ENCODE measurements at regions not wholly inside any gene's neighbourhood (a gene's known extent, or its start where the extent isn't known, plus 50 kb on each side); places are given as distances from the start of the nearest gene placed in this dataset.

- H3K79me2 ChIP-seq (ENCODE audit: insufficient read depth, low read length): no peaks in the 10 kb centered on the region
- TF ChIP-seq CTCF (conservative IDR thresholded peaks at IDR 0.05): no peak
- no peaks in the 10 kb centered on the region for H4K20me1 ChIP-seq (ENCODE audit: control insufficient read depth, insufficient read depth, insufficient read length)
- H3K27me3 ChIP-seq (ENCODE audit: insufficient read depth, low read length): no peaks in the 10 kb centered on the region
- no peak overlapping the region for H4K5ac ChIP-seq (ENCODE audit: insufficient read length, low read depth, low read length)
- no peak overlapping the region for H2BK120ac ChIP-seq (ENCODE audit: low read depth, low read length, poor library complexity, severe bottlenecking)
- no peak overlapping the region for H2BK12ac ChIP-seq (ENCODE audit: insufficient read length, low read depth, low read length)
- no peak overlapping the region for H4K8ac ChIP-seq (replicated peaks; ENCODE audit: insufficient read length, low read depth, low read length)
- H3K4me3 Mint-ChIP-seq: no peak overlapping the region
- H2AK5ac ChIP-seq (ENCODE audit: insufficient read length, low read length): no peak overlapping the region
- H3K23me2 ChIP-seq (ENCODE audit: insufficient read length, low read depth, low read length, poor library complexity, severe bottlenecking): no peaks in the 10 kb centered on the region
- H3K9me3 Mint-ChIP-seq: peaks cover 5 to 9% of the 10 kb centered on the region in 2 experiments
- WGBS (ENCODE audit: extremely low coverage, insufficient read length, low lambda C conversion rate): no CpG with 5 or more reads among the region's 3 CpGs
- no peaks in the 10 kb centered on the region for H3K79me1 ChIP-seq (ENCODE audit: insufficient read depth, low read depth, low read length, poor library complexity, severe bottlenecking)
- no peak overlapping the region for H3T11ph ChIP-seq (ENCODE audit: low read length)
- no peak overlapping the region for H3K18ac ChIP-seq (ENCODE audit: insufficient read length, low read depth, low read length)
- no peak overlapping the region for H3K27ac Mint-ChIP-seq
- H3K4me1 Mint-ChIP-seq: no peaks in the 10 kb centered on the region
- H3K4me1 ChIP-seq (ENCODE audit: insufficient read depth, low read length): no peaks in the 10 kb centered on the region
- H4K91ac ChIP-seq (ENCODE audit: insufficient read length, low read depth, low read length): no peak overlapping the region
- H3K4me2 ChIP-seq (ENCODE audit: insufficient read depth, insufficient read length, low read length): no peak overlapping the region
- no peak overlapping the region for H3K56ac ChIP-seq (ENCODE audit: insufficient read length, low read depth, low read length)
- no peak overlapping the region for H3K9ac ChIP-seq (ENCODE audit: extremely low read depth, insufficient read length, low read length)
- no peak overlapping the region for H3K14ac ChIP-seq (ENCODE audit: insufficient read depth, low read length)
- no peak overlapping the region for H2BK15ac ChIP-seq (ENCODE audit: low read depth, low read length)
- no peak overlapping the region for H3K27ac ChIP-seq (ENCODE audit: insufficient read length, low read depth, low read length)
- no peak for DNase-seq
- no peak overlapping the region for H2BK20ac ChIP-seq (ENCODE audit: low read depth, low read length, poor library complexity, severe bottlenecking)
- no peak overlapping the region for H2BK5ac ChIP-seq (ENCODE audit: insufficient read length, low read length)
- H3K36me3 Mint-ChIP-seq (ENCODE audit: insufficient read depth in 1 of 3, low read depth in 3 of 3): peaks cover 2 to 5% (median 4%) of the 10 kb centered on the region in 3 experiments; a peak in 5 of 7 replicates
- no peak overlapping the region for H2AFZ ChIP-seq (ENCODE audit: low read length)
- no peaks in the 10 kb centered on the region for H3K27me3 Mint-ChIP-seq (ENCODE audit: low read depth)
- H3K23ac ChIP-seq (ENCODE audit: insufficient read length, low read depth, low read length): no peak overlapping the region
- peaks cover under 1% of the 10 kb centered on the region for H3K9me3 ChIP-seq (ENCODE audit: control insufficient read depth, low read depth, low read length)
- H3K4ac ChIP-seq (ENCODE audit: low read depth, low read length): no peak overlapping the region
Measured at GRCh38 chr4:14008494-14008893, 381.0 kb upstream of the BOD1L1 start.

All from H9 (cell line).